Esophagus squamous epithelium (tissue), 4 donors: ENCODE measurements at regions not wholly inside any gene's neighbourhood (a gene's known extent, or its start where the extent isn't known, plus 50 kb on each side); places are given as distances from the start of the nearest gene placed in this dataset.

Source experiments
- POLR2A ChIP-seq, 4 donors: fragments of 450-650 bp; IDR thresholded peaks; one replicate each; pipeline ENCODE4 v1.6.1; 2017; ENCODE audit warnings: antibody characterized with exemption in 4 of 4, mild to moderate bottlenecking in 4 of 4, moderate library complexity in 3 of 4
- TF ChIP-seq, protein P1 (sequence below), 6 experiments: fragments of 450-650 bp in 4 of 6; fragments of 200-600 bp in 2 of 6; sonication (generic) in 2 of 6; IDR thresholded peaks; one replicate each; pipeline ENCODE4 v1.5.1; 2016 to 2019; ENCODE audit warnings: antibody characterized with exemption in 6 of 6, mild to moderate bottlenecking in 4 of 6, moderate library complexity in 4 of 6

DNA sequence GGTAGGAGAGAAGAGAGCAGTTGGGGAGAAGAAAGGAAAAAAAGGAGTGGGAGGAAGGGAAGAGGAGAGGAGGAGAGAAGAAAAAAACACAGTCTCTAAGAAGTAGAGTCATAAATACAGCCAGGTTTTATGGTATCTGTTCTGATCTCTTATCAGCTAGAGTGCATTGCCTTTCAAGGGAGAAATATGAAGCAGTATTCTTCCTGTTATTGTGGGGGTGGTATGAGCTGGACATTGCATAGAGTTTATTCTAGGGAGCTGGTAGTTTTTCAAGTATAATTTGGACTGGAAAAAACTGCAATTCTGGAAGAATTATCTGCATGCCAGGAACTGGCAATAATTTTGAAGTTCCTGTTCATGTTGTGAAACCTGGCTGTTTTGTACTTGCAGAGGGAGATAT is 54.9 kb upstream of the TAB3 start:
- TF ChIP-seq, protein P1, sequence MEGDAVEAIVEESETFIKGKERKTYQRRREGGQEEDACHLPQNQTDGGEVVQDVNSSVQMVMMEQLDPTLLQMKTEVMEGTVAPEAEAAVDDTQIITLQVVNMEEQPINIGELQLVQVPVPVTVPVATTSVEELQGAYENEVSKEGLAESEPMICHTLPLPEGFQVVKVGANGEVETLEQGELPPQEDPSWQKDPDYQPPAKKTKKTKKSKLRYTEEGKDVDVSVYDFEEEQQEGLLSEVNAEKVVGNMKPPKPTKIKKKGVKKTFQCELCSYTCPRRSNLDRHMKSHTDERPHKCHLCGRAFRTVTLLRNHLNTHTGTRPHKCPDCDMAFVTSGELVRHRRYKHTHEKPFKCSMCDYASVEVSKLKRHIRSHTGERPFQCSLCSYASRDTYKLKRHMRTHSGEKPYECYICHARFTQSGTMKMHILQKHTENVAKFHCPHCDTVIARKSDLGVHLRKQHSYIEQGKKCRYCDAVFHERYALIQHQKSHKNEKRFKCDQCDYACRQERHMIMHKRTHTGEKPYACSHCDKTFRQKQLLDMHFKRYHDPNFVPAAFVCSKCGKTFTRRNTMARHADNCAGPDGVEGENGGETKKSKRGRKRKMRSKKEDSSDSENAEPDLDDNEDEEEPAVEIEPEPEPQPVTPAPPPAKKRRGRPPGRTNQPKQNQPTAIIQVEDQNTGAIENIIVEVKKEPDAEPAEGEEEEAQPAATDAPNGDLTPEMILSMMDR (IDR thresholded peaks at IDR 0.05) = no peak
- no peak for TF ChIP-seq POLR2A (IDR thresholded peaks at IDR 0.05)
